ENCODE measurements at regions not wholly inside any gene's neighbourhood (a gene's known extent, or its start where the extent isn't known, plus 50 kb on each side); places are given as distances from the start of the nearest gene placed in this dataset.

GRCh38 chr6:40654828-40655227, 67.7 kb upstream of the LRFN2 start:
- Histone ChIP-seq H3K4me3 (ENCODE audit: control insufficient read depth in 2 of 3, extremely low read depth in 1 of 3, insufficient read depth in 2 of 3, low read depth in 1 of 3, low read length in 3 of 3) (no peak overlapping the region), H3K27me3 (ENCODE audit: control insufficient read depth, extremely low read depth, insufficient read depth, low read length) (no peaks in the 10 kb centered on the region), H2AFZ (ENCODE audit: control insufficient read depth, low read length) (no peak overlapping the region), H3K9ac (ENCODE audit: control insufficient read depth, extremely low read depth, insufficient read depth, low read length) (no peak overlapping the region), H4K20me1 (ENCODE audit: control insufficient read depth, extremely low read depth, insufficient read depth, low read length) (no peaks in the 10 kb centered on the region), H3K9me3 (ENCODE audit: control insufficient read depth, low read depth, low read length) (no peaks in the 10 kb centered on the region), H3K27ac (ENCODE audit: control insufficient read depth, insufficient read depth, low read length) (no peak overlapping the region), H3K9me1 (ENCODE audit: control insufficient read depth, extremely low read depth, insufficient read depth, low read length) (no peaks in the 10 kb centered on the region), H3K4me2 (ENCODE audit: control insufficient read depth, extremely low read depth, insufficient read depth, low read depth, low read length) (no peak overlapping the region), H3K79me2 (ENCODE audit: control insufficient read depth, insufficient read depth, low read length) (no peaks in the 10 kb centered on the region), H3K4me1 (ENCODE audit: control insufficient read depth, extremely low read depth, insufficient read depth, low read length) (no peaks in the 10 kb centered on the region), H3K36me3 (ENCODE audit: control insufficient read depth in 2 of 2, extremely low read depth in 1 of 2, insufficient read depth in 2 of 2, low read length in 2 of 2) (no peaks in the 10 kb centered on the region)
- DNase-seq (ENCODE audit: low read depth, low spot score): no peak
- no peak for TF ChIP-seq CTCF (optimal IDR thresholded peaks at IDR 0.05 in 1 of 3, IDR thresholded peaks at IDR 0.05 in 1 of 3, conservative IDR thresholded peaks at IDR 0.05 in 1 of 3; ENCODE audit: extremely low read depth in 1 of 3, insufficient read depth in 2 of 3, low read length in 3 of 3)
- no peak for TF ChIP-seq EZH2 (IDR thresholded peaks at IDR 0.05; ENCODE audit: low read length)
- dilution Hi-C loops (cut with MboI; ENCODE audit: extremely low pct_ligation_motif_present, low sequenced_read_pairs): no loop called here
- FAIRE-seq: no peak

GRCh38 chr6:40645043-40645442, 57.9 kb upstream of the LRFN2 start:
- no peaks in the 10 kb centered on the region for H3K9me3 ChIP-seq (ENCODE audit: control insufficient read depth, low read depth, low read length)
- no peak overlapping the region for H3K9ac ChIP-seq (ENCODE audit: control insufficient read depth, extremely low read depth, insufficient read depth, low read length)
- no peaks in the 10 kb centered on the region for H4K20me1 ChIP-seq (ENCODE audit: control insufficient read depth, extremely low read depth, insufficient read depth, low read length)
- H3K27me3 ChIP-seq (ENCODE audit: control insufficient read depth, extremely low read depth, insufficient read depth, low read length): peaks cover 2% of the 10 kb centered on the region
- H3K79me2 ChIP-seq (ENCODE audit: control insufficient read depth, insufficient read depth, low read length): no peaks in the 10 kb centered on the region
- no peaks in the 10 kb centered on the region for H3K4me1 ChIP-seq (ENCODE audit: control insufficient read depth, extremely low read depth, insufficient read depth, low read length)
- H3K36me3 ChIP-seq (ENCODE audit: control insufficient read depth in 2 of 2, extremely low read depth in 1 of 2, insufficient read depth in 2 of 2, low read length in 2 of 2): no peaks in the 10 kb centered on the region
- DNase-seq (ENCODE audit: low read depth, low spot score) (no peak), FAIRE-seq (no peak)
- H3K27ac ChIP-seq (ENCODE audit: control insufficient read depth, insufficient read depth, low read length): no peak overlapping the region
- TF ChIP-seq CTCF (optimal IDR thresholded peaks at IDR 0.05 in 1 of 3, IDR thresholded peaks at IDR 0.05 in 1 of 3, conservative IDR thresholded peaks at IDR 0.05 in 1 of 3; ENCODE audit: extremely low read depth in 1 of 3, insufficient read depth in 2 of 3, low read length in 3 of 3): no peak
- TF ChIP-seq EZH2 (IDR thresholded peaks at IDR 0.05; ENCODE audit: low read length): no peak
- no peak overlapping the region for H2AFZ ChIP-seq (ENCODE audit: control insufficient read depth, low read length)
- dilution Hi-C loops (cut with MboI; ENCODE audit: extremely low pct_ligation_motif_present, low sequenced_read_pairs): no loop called here
- no peak overlapping the region for H3K4me3 ChIP-seq (ENCODE audit: control insufficient read depth in 2 of 3, extremely low read depth in 1 of 3, insufficient read depth in 2 of 3, low read depth in 1 of 3, low read length in 3 of 3)
- H3K9me1 ChIP-seq (ENCODE audit: control insufficient read depth, extremely low read depth, insufficient read depth, low read length): no peaks in the 10 kb centered on the region
- H3K4me2 ChIP-seq (ENCODE audit: control insufficient read depth, extremely low read depth, insufficient read depth, low read depth, low read length): no peak overlapping the region
